ENCODE measurements at regions not wholly inside any gene's neighbourhood (a gene's known extent, or its start where the extent isn't known, plus 50 kb on each side); places are given as distances from the start of the nearest gene placed in this dataset.

GRCh38 chr20:19074828-19075516 lies 137.5 kb upstream of the SLC24A3 start:
- no peaks in the 10 kb centered on the region for H3K9me2 ChIP-seq (ENCODE audit: insufficient read depth, low read length)
- H3F3A ChIP-seq (ENCODE audit: insufficient read depth, low read length, poor library complexity, severe bottlenecking), result no peaks in the 10 kb centered on the region
- H4K20me1 ChIP-seq (ENCODE audit: insufficient read depth), result no peaks in the 10 kb centered on the region
- no peak overlapping the region for H2AFZ ChIP-seq (ENCODE audit: low read depth, low read length)
- TF ChIP-seq EP300 (conservative IDR thresholded peaks at IDR 0.05; ENCODE audit: poor library complexity, severe bottlenecking) (no peak), RAD21 (conservative IDR thresholded peaks at IDR 0.05) (no peak), REST (IDR thresholded peaks at IDR 0.05; ENCODE audit: borderline replicate concordance) (no peak), CTCF (IDR thresholded peaks at IDR 0.05; ENCODE audit: poor library complexity, severe bottlenecking) (no peak), MXI1 (conservative IDR thresholded peaks at IDR 0.05; ENCODE audit: poor library complexity, severe bottlenecking) (no peak), TAF1 (IDR thresholded peaks at IDR 0.05; ENCODE audit: low read depth) (no peak), EZH2 (IDR thresholded peaks at IDR 0.05; ENCODE audit: borderline replicate concordance, insufficient read depth, low read length, poor library complexity, severe bottlenecking) (no peak), POLR2AphosphoS5 (IDR thresholded peaks at IDR 0.05) (no peak), SMC3 (conservative IDR thresholded peaks at IDR 0.05; ENCODE audit: poor library complexity) (no peak)
- H3K27me3 ChIP-seq (ENCODE audit: insufficient read depth, low read depth, low read length), result no peaks in the 10 kb centered on the region
- no peak overlapping the region for H3K9ac ChIP-seq (ENCODE audit: low read length)
- H3K9me3 ChIP-seq (ENCODE audit: low read length), result no peaks in the 10 kb centered on the region
- no peaks in the 10 kb centered on the region for H3K36me3 ChIP-seq (ENCODE audit: insufficient read depth, low read length)
- no peak overlapping the region for H3K27ac ChIP-seq (ENCODE audit: low read length)
- no peak overlapping the region for H3K4me3 ChIP-seq (ENCODE audit: low read length)
- H3K79me2 ChIP-seq (replicated peaks; ENCODE audit: insufficient read depth, low read length), result no peaks in the 10 kb centered on the region
- no peak overlapping the region for H3K4me2 ChIP-seq (ENCODE audit: low read length)

GRCh38 chr20:19077370-19078220 lies 134.8 kb upstream of the SLC24A3 start:
- H4K20me1 ChIP-seq (ENCODE audit: insufficient read depth), result no peaks in the 10 kb centered on the region
- no peak for TF ChIP-seq SMC3 (conservative IDR thresholded peaks at IDR 0.05; ENCODE audit: poor library complexity)
- no peak for TF ChIP-seq EZH2 (IDR thresholded peaks at IDR 0.05; ENCODE audit: borderline replicate concordance, insufficient read depth, low read length, poor library complexity, severe bottlenecking)
- no peak for TF ChIP-seq TAF1 (IDR thresholded peaks at IDR 0.05; ENCODE audit: low read depth)
- no peak for TF ChIP-seq POLR2AphosphoS5 (IDR thresholded peaks at IDR 0.05)
- TF ChIP-seq REST (IDR thresholded peaks at IDR 0.05; ENCODE audit: borderline replicate concordance), result no peak
- TF ChIP-seq MXI1 (conservative IDR thresholded peaks at IDR 0.05; ENCODE audit: poor library complexity, severe bottlenecking), result no peak
- H3K9ac ChIP-seq (ENCODE audit: low read length), result no peak overlapping the region
- no peaks in the 10 kb centered on the region for H3F3A ChIP-seq (ENCODE audit: insufficient read depth, low read length, poor library complexity, severe bottlenecking)
- no peaks in the 10 kb centered on the region for H3K9me2 ChIP-seq (ENCODE audit: insufficient read depth, low read length)
- no peak overlapping the region for H2AFZ ChIP-seq (ENCODE audit: low read depth, low read length)
- H3K4me3 ChIP-seq (ENCODE audit: low read length), result no peak overlapping the region
- H3K4me2 ChIP-seq (ENCODE audit: low read length), result no peak overlapping the region
- H3K27ac ChIP-seq (ENCODE audit: low read length), result no peak overlapping the region
- no peaks in the 10 kb centered on the region for H3K36me3 ChIP-seq (ENCODE audit: insufficient read depth, low read length)
- H3K27me3 ChIP-seq (ENCODE audit: insufficient read depth, low read depth, low read length), result no peaks in the 10 kb centered on the region
- H3K9me3 ChIP-seq (ENCODE audit: low read length), result no peaks in the 10 kb centered on the region
- no peaks in the 10 kb centered on the region for H3K79me2 ChIP-seq (replicated peaks; ENCODE audit: insufficient read depth, low read length)

All from neural cell (in vitro differentiated cells).